ENCODE measurements at regions not wholly inside any gene's neighbourhood (a gene's known extent, or its start where the extent isn't known, plus 50 kb on each side); places are given as distances from the start of the nearest gene placed in this dataset.
A peak's percentile ranks its signal among the peaks of the same experiment; 100 is the strongest.

- Histone ChIP-seq H3K36me3 (ENCODE audit: control insufficient read depth in 4 of 4, insufficient read depth in 3 of 4, low read depth in 1 of 4, low read length in 3 of 4) (no peaks in the 10 kb centered on the region), H3K4me3 (ENCODE audit: low read depth in 1 of 3, low read length in 3 of 3) (no peak overlapping the region), H3K4me1 (ENCODE audit: control insufficient read depth in 4 of 4, insufficient read depth in 4 of 4, low read length in 3 of 4) (no peaks in the 10 kb centered on the region), H3K9ac (ENCODE audit: low read depth in 1 of 2, low read length in 2 of 2) (no peak overlapping the region), H3K27ac (ENCODE audit: low read depth in 1 of 2, low read length in 2 of 2) (no peak overlapping the region), H3K9me3 (ENCODE audit: control insufficient read depth in 4 of 4, low read length in 3 of 4) (no peaks in the 10 kb centered on the region), H3K27me3 (ENCODE audit: control insufficient read depth in 4 of 4, insufficient read depth in 4 of 4, low read length in 3 of 4) (no peaks in the 10 kb centered on the region)
- 60% methylated on average over 1 of the region's 1 CpG for WGBS
- no peak for DNase-seq (ENCODE audit: low spot score)
- no peak for TF ChIP-seq CTCF (IDR thresholded peaks at IDR 0.05; ENCODE audit: low read depth, low read length, missing input control)
- no peak for TF ChIP-seq ZBTB33 (IDR thresholded peaks at IDR 0.05)
- TF ChIP-seq HNF4G (IDR thresholded peaks at IDR 0.05) = no peak
- no peak for TF ChIP-seq JUND (IDR thresholded peaks at IDR 0.05)
- TF ChIP-seq FOXA2 (IDR thresholded peaks at IDR 0.05) = no peak
- no peak for TF ChIP-seq SP1 (IDR thresholded peaks at IDR 0.05)
- TF ChIP-seq YY1 (IDR thresholded peaks at IDR 0.05) = no peak
- no peak for TF ChIP-seq RXRA (IDR thresholded peaks at IDR 0.05)
- no peak for TF ChIP-seq MAX (IDR thresholded peaks at IDR 0.05)
- no peak for TF ChIP-seq TAF1 (conservative IDR thresholded peaks at IDR 0.05)
- TF ChIP-seq GABPA (IDR thresholded peaks at IDR 0.05 in 1 of 2, conservative IDR thresholded peaks at IDR 0.05 in 1 of 2) = no peak
- TF ChIP-seq EGR1 (IDR thresholded peaks at IDR 0.05; ENCODE audit: low read depth in 2 of 2) = no peak
- no peak for TF ChIP-seq FOXA1 (IDR thresholded peaks at IDR 0.05)
- no peak for TF ChIP-seq NR2F2 (IDR thresholded peaks at IDR 0.05)
- TF ChIP-seq RAD21 (IDR thresholded peaks at IDR 0.05) = no peak
These were observed 861.8 kb downstream of the SQOR start for GRCh38 chr15:46496491-46497115.

- Histone ChIP-seq H3K4me3 (ENCODE audit: low read depth in 1 of 3, low read length in 3 of 3) (no peak overlapping the region), H3K9ac (ENCODE audit: low read depth in 1 of 2, low read length in 2 of 2) (no peak overlapping the region), H3K9me3 (ENCODE audit: control insufficient read depth in 4 of 4, low read length in 3 of 4) (no peaks in the 10 kb centered on the region), H3K27ac (ENCODE audit: low read depth in 1 of 2, low read length in 2 of 2) (no peak overlapping the region), H3K36me3 (ENCODE audit: control insufficient read depth in 4 of 4, insufficient read depth in 3 of 4, low read depth in 1 of 4, low read length in 3 of 4) (no peaks in the 10 kb centered on the region), H3K4me1 (ENCODE audit: control insufficient read depth in 4 of 4, insufficient read depth in 4 of 4, low read length in 3 of 4) (no peaks in the 10 kb centered on the region), H3K27me3 (ENCODE audit: control insufficient read depth in 4 of 4, insufficient read depth in 4 of 4, low read length in 3 of 4) (no peaks in the 10 kb centered on the region)
- TF ChIP-seq TAF1 (conservative IDR thresholded peaks at IDR 0.05) (no peak), RAD21 (IDR thresholded peaks at IDR 0.05) (peak; percentile 49 to 60), CTCF (IDR thresholded peaks at IDR 0.05; ENCODE audit: low read depth, low read length, missing input control) (peak; percentile 5), FOXA2 (IDR thresholded peaks at IDR 0.05) (no peak), ATF3 (IDR thresholded peaks at IDR 0.05) (no peak)
- 58% methylated on average over 3 of the region's 3 CpGs for whole genome bisulfite sequencing
- DNase-seq (ENCODE audit: low spot score) = no peak
These were observed 867.8 kb downstream of the SQOR start for GRCh38 chr15:46502667-46503066.
